MM.1S (cell line): ENCODE measurements at regions not wholly inside any gene's neighbourhood (a gene's known extent, or its start where the extent isn't known, plus 50 kb on each side); places are given as distances from the start of the nearest gene placed in this dataset.

Experiments used
- DNase-seq: peaks from one replicate; pipeline ENCODE4 v3.0.0-alpha.2; 2015
- H2AFZ ChIP-seq: fragments of 300-600 bp; sonication (generic); 2 replicates; pipeline ENCODE4 v1.6.0; 2016; ENCODE audit warnings: antibody characterized with exemption, low read length
- H3F3A ChIP-seq: fragments of 300-600 bp; sonication (generic); 2 replicates; pipeline ENCODE4 v1.6.1; 2016; ENCODE audit warnings: mild to moderate bottlenecking, antibody characterized with exemption, low read length, moderate library complexity, mixed read lengths; ENCODE audit not compliant: insufficient read depth
- H3K27ac ChIP-seq: fragments of 300-600 bp; sonication (generic); 2 replicates; pipeline ENCODE4 v1.5.1; 2016; ENCODE audit warnings: mild to moderate bottlenecking, low read length
- H3K27me3 ChIP-seq: fragments of 300-600 bp; sonication (generic); replicated peaks from 2 replicates; pipeline ENCODE4 v1.6.0; 2016; ENCODE audit warnings: low read length; ENCODE audit not compliant: insufficient read depth
- H3K36me3 ChIP-seq: fragments of 300-600 bp; sonication (generic); replicated peaks from 2 replicates; pipeline ENCODE4 v1.6.1; 2016; ENCODE audit warnings: mild to moderate bottlenecking, low read length, mixed read lengths; ENCODE audit not compliant: insufficient read depth
- H3K4me1 ChIP-seq: fragments of 300-600 bp; sonication (generic); 2 replicates; pipeline ENCODE4 v1.6.1; 2016; ENCODE audit warnings: low read length, mixed read lengths
- H3K4me2 ChIP-seq: fragments of 300-600 bp; sonication (generic); 2 replicates; pipeline ENCODE4 v1.6.0; 2016; ENCODE audit warnings: low read depth, low read length
- H3K4me3 ChIP-seq: fragments of 300-600 bp; sonication (generic); 2 replicates; pipeline ENCODE4 v1.5.1; 2016; ENCODE audit warnings: low read length, mixed read lengths
- H3K79me2 ChIP-seq: fragments of 300-600 bp; sonication (generic); 2 replicates; pipeline ENCODE4 v1.6.1; 2016; ENCODE audit warnings: mixed run types, low read length, mixed read lengths
- H3K9ac ChIP-seq: fragments of 300-600 bp; sonication (generic); 2 replicates; pipeline ENCODE4 v1.6.1; 2016; ENCODE audit warnings: low read length, mixed read lengths
- H3K9me2 ChIP-seq: fragments of 300-600 bp; sonication (generic); replicated peaks from 2 replicates; pipeline ENCODE4 v1.6.1; 2016; ENCODE audit warnings: mild to moderate bottlenecking, low read length, mixed read lengths; ENCODE audit not compliant: insufficient read depth
- H3K9me3 ChIP-seq: fragments of 300-600 bp; sonication (generic); replicated peaks from 2 replicates; pipeline ENCODE4 v1.6.1; 2016; ENCODE audit warnings: mild to moderate bottlenecking, low read length, mixed read lengths; ENCODE audit not compliant: insufficient read depth
- H4K20me1 ChIP-seq: fragments of 300-600 bp; sonication (generic); 2 replicates; pipeline ENCODE4 v1.6.1; 2016; ENCODE audit warnings: mild to moderate bottlenecking, low read length, moderate library complexity, mixed read lengths; ENCODE audit not compliant: insufficient read depth
- EZH2 ChIP-seq: fragments of 300-600 bp; sonication (generic); optimal IDR thresholded peaks from 2 replicates; pipeline ENCODE3; 2017; ENCODE audit warnings: low read depth, mild to moderate bottlenecking, antibody characterized with exemption, low read length, mixed read lengths
- EZH2phosphoT487 ChIP-seq: fragments of 300-600 bp; sonication (generic); IDR thresholded peaks from 2 replicates; pipeline ENCODE4 v1.6.1; 2018; ENCODE audit warnings: antibody characterized with exemption, low read length
- TF ChIP-seq, protein P1 (sequence below): fragments of 300-600 bp; sonication (generic); IDR thresholded peaks from 2 replicates; pipeline ENCODE4 v1.5.1; 2016; ENCODE audit warnings: antibody characterized with exemption, low read length, mixed read lengths

DNA sequence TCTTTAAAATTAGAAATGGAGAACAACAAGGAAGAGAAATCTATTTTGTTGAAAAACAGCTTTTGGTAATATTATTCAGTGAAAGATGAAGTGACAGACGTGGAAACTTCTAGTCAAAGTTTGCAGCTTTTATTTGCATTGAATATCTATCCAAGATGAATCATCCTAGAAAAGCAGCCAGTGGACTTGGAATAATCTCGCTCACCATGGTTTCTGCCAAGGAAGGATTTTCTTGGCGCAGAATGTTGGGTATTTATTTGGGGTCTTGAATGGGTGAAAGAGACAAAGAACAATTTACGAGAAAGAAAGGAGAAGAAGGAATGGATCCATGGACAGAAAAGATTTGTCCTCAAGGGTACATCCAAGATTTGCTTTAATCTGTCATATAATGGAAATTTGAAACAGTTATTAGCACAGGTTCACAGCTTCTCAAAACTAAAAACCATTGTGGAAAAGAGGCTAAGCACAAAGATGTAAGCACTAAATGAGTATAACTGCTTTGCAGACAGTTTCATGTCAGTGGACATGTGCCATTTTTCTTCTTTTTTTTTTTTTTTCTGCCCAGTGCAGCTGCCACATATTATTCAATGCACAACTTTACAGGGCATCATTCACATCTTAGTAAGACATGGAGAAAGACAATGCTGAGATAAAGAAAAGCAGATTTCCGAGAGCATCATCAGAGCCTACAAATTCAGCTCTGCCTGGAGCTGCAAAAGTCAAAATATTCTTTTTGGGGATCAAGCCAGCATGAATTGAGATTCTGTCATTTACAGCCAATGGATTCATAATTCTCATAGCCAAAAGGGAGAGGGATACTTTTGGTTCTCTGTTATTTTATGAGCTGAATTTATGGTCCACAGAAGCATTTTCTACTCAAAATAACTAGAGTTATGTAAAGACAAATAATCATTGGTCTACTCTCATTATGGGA lies 333.7 kb downstream of the DAD1 start:
- H3K36me3 ChIP-seq, result no peaks in the 10 kb centered on the region
- no peak for TF ChIP-seq EZH2
- TF ChIP-seq EZH2phosphoT487, result no peak
- TF ChIP-seq, protein P1, sequence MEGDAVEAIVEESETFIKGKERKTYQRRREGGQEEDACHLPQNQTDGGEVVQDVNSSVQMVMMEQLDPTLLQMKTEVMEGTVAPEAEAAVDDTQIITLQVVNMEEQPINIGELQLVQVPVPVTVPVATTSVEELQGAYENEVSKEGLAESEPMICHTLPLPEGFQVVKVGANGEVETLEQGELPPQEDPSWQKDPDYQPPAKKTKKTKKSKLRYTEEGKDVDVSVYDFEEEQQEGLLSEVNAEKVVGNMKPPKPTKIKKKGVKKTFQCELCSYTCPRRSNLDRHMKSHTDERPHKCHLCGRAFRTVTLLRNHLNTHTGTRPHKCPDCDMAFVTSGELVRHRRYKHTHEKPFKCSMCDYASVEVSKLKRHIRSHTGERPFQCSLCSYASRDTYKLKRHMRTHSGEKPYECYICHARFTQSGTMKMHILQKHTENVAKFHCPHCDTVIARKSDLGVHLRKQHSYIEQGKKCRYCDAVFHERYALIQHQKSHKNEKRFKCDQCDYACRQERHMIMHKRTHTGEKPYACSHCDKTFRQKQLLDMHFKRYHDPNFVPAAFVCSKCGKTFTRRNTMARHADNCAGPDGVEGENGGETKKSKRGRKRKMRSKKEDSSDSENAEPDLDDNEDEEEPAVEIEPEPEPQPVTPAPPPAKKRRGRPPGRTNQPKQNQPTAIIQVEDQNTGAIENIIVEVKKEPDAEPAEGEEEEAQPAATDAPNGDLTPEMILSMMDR, result no peak
- no peak for DNase-seq
- no peak overlapping the region for H3K4me3 ChIP-seq
- H3K4me2 ChIP-seq, result no peak overlapping the region
- no peaks in the 10 kb centered on the region for H3K9me2 ChIP-seq
- H4K20me1 ChIP-seq, result no peaks in the 10 kb centered on the region
- no peak overlapping the region for H2AFZ ChIP-seq
- no peaks in the 10 kb centered on the region for H3K79me2 ChIP-seq
- H3F3A ChIP-seq, result no peaks in the 10 kb centered on the region
- H3K27ac ChIP-seq, result no peak overlapping the region
- H3K9ac ChIP-seq, result no peak overlapping the region
- H3K9me3 ChIP-seq, result no peaks in the 10 kb centered on the region
- H3K27me3 ChIP-seq, result no peaks in the 10 kb centered on the region
- no peaks in the 10 kb centered on the region for H3K4me1 ChIP-seq

- Histone ChIP-seq H3K4me1 (no peaks in the 10 kb centered on the region), H3F3A (no peaks in the 10 kb centered on the region), H3K4me3 (no peak overlapping the region), H3K79me2 (no peaks in the 10 kb centered on the region), H3K4me2 (no peak overlapping the region), H3K9me3 (no peaks in the 10 kb centered on the region), H2AFZ (no peak overlapping the region), H3K36me3 (no peaks in the 10 kb centered on the region), H3K9me2 (no peaks in the 10 kb centered on the region), H4K20me1 (no peaks in the 10 kb centered on the region), H3K27me3 (no peaks in the 10 kb centered on the region), H3K9ac (no peak overlapping the region), H3K27ac (no peak overlapping the region)
- TF ChIP-seq EZH2 (no peak), EZH2phosphoT487 (no peak)
- TF ChIP-seq, protein P1, result no peak
- no peak for DNase-seq
Observed at GRCh38 chr14:22252686-22253085, 336.3 kb downstream of the DAD1 start.

DNA sequence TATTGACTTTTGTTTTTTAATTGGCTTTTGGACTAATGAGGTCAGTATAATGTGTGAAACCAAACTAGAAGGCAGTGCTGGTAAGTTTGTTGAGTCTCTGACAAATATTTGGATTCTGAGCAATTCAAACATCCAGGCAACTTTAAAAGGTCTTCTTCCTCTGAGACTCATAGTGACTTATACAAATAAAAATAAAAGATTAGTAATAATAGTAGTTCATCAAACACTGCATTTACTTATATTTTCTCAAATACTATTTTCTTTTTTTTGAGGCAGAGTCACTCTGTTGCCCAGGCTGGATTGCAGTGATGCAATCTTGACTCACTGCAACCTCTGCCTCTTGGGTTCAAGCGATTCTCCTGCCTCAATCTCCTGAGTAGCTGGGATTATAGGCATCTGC lies 337.9 kb downstream of the DAD1 start:
- Histone ChIP-seq H3K9me3 (no peaks in the 10 kb centered on the region), H2AFZ (no peak overlapping the region), H3K79me2 (no peaks in the 10 kb centered on the region), H3K4me1 (no peaks in the 10 kb centered on the region), H3F3A (no peaks in the 10 kb centered on the region), H3K36me3 (no peaks in the 10 kb centered on the region), H3K27me3 (no peaks in the 10 kb centered on the region), H3K4me3 (no peak overlapping the region), H3K9ac (no peak overlapping the region), H4K20me1 (no peaks in the 10 kb centered on the region), H3K9me2 (no peaks in the 10 kb centered on the region), H3K27ac (no peak overlapping the region), H3K4me2 (no peak overlapping the region)
- TF ChIP-seq EZH2 (no peak), EZH2phosphoT487 (no peak)
- TF ChIP-seq, protein P1, result no peak
- DNase-seq, result no peak
